PFSK-1 (cell line): ENCODE measurements at regions not wholly inside any gene's neighbourhood (a gene's known extent, or its start where the extent isn't known, plus 50 kb on each side); places are given as distances from the start of the nearest gene placed in this dataset.

Source experiments
- FOXP2 ChIP-seq: optimal IDR thresholded peaks from 2 replicates; pipeline ENCODE3; 2011; ENCODE audit warnings: borderline replicate concordance, control low read depth, inconsistent platforms; ENCODE audit not compliant: insufficient read depth; ENCODE audit errors: extremely low read length, extremely low read depth
- POLR2AphosphoS5 ChIP-seq: IDR thresholded peaks from 2 replicates; pipeline ENCODE4 v1.6.1; 2012; ENCODE audit warnings: low read depth, mild to moderate bottlenecking, control low read depth, low read length, moderate library complexity
- REST ChIP-seq, 2 experiments: IDR thresholded peaks; 2 replicates each; pipeline versions ENCODE4 v1.6.1 to v1.8.0; 2011 to 2012; ENCODE audit warnings: low read depth in 2 of 2, low read length in 2 of 2, control low read depth in 1 of 2, inconsistent platforms in 1 of 2, mild to moderate bottlenecking in 1 of 2, moderate library complexity in 1 of 2; ENCODE audit not compliant: insufficient read depth in 1 of 2
- SIN3A ChIP-seq: IDR thresholded peaks from 2 replicates; pipeline ENCODE4 v1.6.1; 2012; ENCODE audit warnings: mild to moderate bottlenecking, low read length, moderate library complexity, borderline replicate concordance; ENCODE audit not compliant: insufficient read depth
- TAF1 ChIP-seq: IDR thresholded peaks from 2 replicates; pipeline ENCODE4 v1.6.1; 2012; ENCODE audit warnings: low read length, control low read depth, borderline replicate concordance; ENCODE audit not compliant: insufficient read depth

- no peak for TF ChIP-seq REST (IDR thresholded peaks at IDR 0.05; ENCODE audit: insufficient read depth in 1 of 2, low read depth in 2 of 2, low read length in 2 of 2)
These were observed 120.7 kb downstream of the ARL4C start for GRCh38 chr2:234376229-234376628.

- TF ChIP-seq SIN3A: no peak
- no peak for TF ChIP-seq POLR2AphosphoS5
- TF ChIP-seq FOXP2: no peak
- no peak for TF ChIP-seq REST (IDR thresholded peaks at IDR 0.05; ENCODE audit: insufficient read depth in 1 of 2, low read depth in 2 of 2, low read length in 2 of 2)
- no peak for TF ChIP-seq TAF1
These were observed 121.6 kb downstream of the ARL4C start for GRCh38 chr2:234375176-234375880.

- TF ChIP-seq SIN3A (no peak), POLR2AphosphoS5 (no peak), REST (IDR thresholded peaks at IDR 0.05; ENCODE audit: insufficient read depth in 1 of 2, low read depth in 2 of 2, low read length in 2 of 2) (no peak), FOXP2 (no peak), TAF1 (no peak)
These were observed 122.1 kb downstream of the ARL4C start for GRCh38 chr2:234374736-234375135.

- no peak for TF ChIP-seq POLR2AphosphoS5
- no peak for TF ChIP-seq SIN3A
- no peak for TF ChIP-seq TAF1
- no peak for TF ChIP-seq REST (IDR thresholded peaks at IDR 0.05; ENCODE audit: insufficient read depth in 1 of 2, low read depth in 2 of 2, low read length in 2 of 2)
- no peak for TF ChIP-seq FOXP2
These were observed 122.8 kb downstream of the ARL4C start for GRCh38 chr2:234374150-234374508.

GRCh38 chr2:234373481-234374149 is 123.3 kb downstream of the ARL4C start:
- TF ChIP-seq TAF1 (no peak), FOXP2 (no peak), SIN3A (no peak), POLR2AphosphoS5 (no peak), REST (IDR thresholded peaks at IDR 0.05; ENCODE audit: insufficient read depth in 1 of 2, low read depth in 2 of 2, low read length in 2 of 2) (no peak)
